HTR-8/SVneo (cell line): ENCODE measurements at regions not wholly inside any gene's neighbourhood (a gene's known extent, or its start where the extent isn't known, plus 50 kb on each side); places are given as distances from the start of the nearest gene placed in this dataset.
"Not testable (repeated sequence)": the region's sequence is repeated elsewhere in the genome, so short reads cannot be mapped to it uniquely, and the experiment has no call there.

ENCODE experiments used
- DNase-seq: peaks from one replicate; pipeline ENCODE4 v3.0.0; 2011; ENCODE audit warnings: low spot score, mixed read lengths; ENCODE audit not compliant: insufficient read length
- FAIRE-seq: peaks from 2 replicates; lab custom pipeline; 2011; peaks lifted over from hg19 to GRCh38; lab: Jason Lieb, UNC

DNA sequence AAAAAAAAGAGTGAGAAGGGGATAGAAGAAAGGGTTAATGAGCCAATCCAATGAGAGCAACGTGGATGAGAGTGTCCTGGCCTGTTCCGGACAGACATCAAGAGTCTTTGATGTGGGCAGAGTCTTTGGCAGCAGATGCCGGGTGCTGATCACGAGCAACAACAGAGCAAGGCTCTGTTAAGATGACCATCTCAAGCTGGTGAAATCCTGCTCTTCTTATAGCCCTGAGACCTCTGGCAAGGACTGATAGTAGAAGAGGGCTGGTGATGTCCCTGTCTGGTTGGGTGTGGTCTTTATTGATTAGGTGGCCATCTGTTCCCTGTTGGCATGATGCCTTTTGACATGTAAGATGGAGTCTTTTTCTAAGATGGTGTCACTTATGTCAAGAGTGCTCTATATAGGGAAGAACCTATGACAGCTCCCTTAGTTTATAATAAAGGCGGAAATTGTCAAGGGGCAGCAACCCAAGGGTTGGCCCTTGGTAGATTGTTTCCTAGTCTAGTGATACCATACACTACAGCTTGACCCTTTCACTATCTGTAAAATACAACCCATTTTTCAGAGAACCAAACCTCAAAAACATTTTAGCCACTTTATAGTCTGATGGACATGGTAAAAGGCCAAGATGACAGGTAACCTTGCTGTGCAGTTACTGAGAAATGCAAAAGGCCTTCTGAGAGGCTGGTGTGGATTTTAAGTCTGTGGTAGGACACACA, 313.3 kb downstream of the BCL2L11 start:
- DNase-seq, FAIRE-seq: not testable (repeated sequence)

DNA sequence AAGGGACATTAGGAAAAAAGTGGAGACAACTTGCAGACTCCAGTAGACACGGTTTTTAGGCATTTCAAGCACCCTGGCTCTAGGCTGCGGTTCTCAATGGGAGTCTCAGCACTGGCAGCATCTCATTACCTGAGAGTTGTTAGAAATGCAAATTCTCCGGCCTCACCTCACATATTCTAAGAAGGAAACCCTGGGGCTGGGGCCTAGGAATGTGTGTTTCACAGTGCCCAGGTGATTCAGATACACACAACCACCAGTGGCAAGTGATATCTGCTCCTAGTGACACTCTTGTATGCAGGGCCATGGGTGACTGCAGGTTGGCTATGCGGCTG, 313.9 kb downstream of the BCL2L11 start:
- not testable (repeated sequence) for FAIRE-seq, DNase-seq

DNA sequence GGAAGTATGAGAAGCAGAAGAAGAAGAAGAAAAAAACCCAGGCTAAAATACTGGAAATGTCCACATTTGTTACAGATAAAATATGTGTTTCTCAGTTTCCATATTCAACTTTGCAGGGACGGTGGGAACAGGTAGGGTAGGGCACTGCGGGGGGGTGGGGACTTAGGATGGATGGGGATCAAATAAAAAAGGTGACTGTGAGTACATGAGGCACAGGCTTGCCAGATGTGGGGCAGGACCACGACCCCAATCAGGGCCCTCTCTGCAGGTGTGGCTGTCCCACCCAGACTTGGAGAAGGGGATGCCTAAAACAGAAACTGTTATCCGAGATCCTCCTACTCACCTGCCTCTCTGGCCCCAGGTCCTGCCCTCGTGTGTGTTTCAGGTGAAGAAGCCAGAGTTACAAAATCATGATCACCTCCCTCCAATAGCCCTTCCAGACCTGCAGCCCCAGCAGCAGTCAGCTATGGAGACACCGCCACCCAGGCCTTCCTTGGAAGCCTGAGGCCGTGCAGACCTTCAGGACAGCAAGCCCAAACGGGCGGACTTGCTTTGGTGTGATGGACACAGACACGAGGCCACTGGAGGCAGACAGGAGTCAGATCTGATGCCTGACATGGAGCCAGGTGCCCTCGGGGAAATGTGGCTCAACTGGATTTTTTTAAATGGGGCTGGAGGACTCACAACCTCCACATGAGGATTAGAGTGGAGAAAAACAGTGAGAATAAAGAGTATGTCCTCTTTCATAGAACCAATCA, 315.0 kb downstream of the BCL2L11 start:
- not testable (repeated sequence) for FAIRE-seq, DNase-seq

DNA sequence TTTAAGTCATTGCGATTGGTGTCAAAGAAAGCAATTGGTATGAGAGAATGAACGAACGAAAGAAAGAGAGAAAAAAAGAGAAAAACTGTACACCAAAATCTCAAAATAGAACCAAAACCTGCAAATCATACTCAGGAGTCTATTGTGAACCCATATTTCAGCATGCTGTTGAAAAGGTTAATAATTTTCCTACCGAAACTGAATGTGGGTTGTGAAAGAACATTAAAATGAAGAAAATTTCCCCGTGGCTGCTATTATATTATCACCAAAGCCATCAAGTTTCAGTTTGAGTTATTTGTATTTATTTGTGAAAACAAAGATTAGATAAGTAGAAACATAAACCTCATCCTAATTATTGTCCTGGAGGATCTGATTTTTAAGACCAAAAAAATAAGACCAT, 315.7 kb downstream of the BCL2L11 start:
- not testable (repeated sequence) for FAIRE-seq, DNase-seq

DNA sequence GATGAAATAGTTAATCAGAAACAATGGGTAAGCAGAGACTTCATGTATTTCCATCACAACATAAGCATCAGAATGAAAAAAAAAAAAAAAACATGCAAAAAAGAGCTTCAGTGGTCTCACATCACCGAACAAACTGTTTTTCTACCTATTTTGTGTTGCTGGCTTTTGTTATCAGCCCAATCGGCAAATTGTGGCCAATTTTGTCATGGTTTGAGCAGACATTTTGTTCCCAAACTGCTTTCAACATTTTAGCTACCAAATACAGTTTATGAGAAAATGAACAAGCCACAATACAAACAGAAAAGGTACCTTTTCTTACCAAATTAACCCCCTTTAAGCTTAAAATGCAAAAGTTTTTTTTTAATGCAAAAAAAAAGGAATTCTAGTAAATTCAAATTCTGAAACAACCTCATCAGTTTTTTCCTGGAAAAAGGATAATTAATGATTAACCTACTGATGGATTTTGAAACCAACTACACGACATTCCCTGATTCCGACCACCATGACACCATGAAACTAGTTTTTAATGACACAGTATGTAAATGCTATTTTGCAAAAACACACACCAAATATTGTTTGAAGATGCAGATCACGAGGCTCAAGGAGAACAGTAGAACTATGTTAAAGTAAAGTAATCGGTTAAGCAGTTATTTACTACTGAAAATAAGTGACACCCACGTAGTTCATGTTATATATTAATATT, 316.7 kb downstream of the BCL2L11 start:
- not testable (repeated sequence) for DNase-seq, FAIRE-seq

DNA sequence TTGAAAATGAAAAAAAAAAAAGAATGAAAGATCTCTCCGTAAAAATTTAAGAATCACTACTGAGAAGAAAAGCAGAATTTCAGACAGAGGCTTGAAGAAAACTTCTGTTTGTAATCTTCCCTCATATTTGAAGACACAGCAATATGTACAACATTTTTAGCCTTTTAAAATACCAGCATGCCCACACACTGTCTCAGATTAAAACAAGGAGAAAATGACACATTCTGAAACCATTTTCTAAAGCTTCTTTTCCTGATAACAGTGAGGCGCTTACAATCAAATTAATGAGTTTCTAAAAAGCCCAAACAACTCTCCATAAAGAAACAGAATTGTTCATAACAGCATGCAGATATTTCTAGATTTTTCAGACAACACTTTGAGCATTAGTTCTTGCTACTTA, 317.4 kb downstream of the BCL2L11 start:
- not testable (repeated sequence) for FAIRE-seq, DNase-seq

DNA sequence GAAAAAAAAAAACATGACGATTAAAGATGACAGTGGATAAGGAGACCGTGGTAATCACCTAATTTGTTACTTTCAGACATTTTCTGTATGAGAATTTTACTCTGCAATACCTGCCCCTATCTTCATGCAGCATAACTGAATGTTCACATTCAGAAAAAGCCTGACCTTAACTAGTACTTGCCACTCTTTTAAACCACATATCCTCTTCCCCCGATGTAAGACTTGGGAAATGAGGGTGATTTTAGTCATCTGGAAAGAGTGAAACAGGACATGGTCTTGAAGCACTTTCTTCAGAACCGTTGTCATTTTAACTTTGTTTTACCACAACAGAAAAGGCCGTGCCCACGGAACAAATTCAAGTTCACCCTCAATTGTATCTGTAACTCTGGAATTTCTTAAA, 318.5 kb downstream of the BCL2L11 start:
- DNase-seq, FAIRE-seq: not testable (repeated sequence)

DNA sequence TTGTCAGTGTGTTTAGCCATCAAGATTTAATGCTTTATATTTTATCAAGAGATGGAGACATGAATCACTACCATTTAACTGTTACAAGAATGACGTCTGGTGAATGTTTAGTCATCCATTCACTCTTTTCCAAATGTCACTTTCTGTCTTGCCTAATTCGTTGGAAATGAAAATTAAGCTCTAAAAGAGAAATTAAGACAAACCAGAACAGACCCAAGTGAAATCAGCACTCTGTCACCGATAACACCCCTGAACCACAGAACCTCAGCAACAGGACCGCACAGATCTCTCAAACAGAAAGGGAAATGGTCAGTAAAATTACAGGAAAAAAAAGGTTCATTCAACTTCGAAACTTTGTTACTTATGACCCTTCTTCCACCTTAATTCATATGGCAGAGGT, 320.9 kb downstream of the BCL2L11 start:
- DNase-seq, FAIRE-seq: not testable (repeated sequence)

DNA sequence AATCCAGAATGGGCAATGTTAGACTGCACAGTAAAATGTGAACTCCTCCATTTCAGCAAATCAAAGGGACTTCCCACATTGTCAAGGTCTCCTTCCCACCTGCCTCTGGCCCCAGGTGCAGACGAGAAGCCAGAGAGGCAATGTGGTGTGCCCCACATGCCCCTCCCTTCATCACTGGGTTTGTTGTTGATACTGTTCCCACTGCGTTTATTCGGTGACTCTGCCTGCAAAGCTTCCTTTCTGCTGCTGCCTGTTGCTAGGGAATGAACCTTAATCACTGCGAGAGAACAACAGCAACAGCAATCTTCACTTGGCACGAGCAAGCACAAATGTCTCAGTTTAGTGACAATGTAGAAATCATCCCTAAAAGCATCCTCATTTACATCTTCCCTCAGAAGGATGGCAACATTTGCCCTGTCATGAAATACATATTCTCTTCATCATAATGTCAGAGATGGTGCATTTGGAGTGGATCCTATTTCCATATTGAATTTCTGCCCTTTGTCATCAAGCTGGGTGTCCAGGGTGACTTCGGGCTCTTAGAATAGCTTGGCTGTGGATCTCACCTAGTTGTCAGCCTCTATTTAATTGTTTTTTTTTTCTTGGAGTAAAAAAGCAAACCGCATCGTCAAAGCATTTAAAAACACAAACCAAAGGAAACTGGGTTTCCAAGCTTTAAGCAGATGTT, 322.2 kb downstream of the BCL2L11 start:
- DNase-seq, FAIRE-seq: not testable (repeated sequence)

DNA sequence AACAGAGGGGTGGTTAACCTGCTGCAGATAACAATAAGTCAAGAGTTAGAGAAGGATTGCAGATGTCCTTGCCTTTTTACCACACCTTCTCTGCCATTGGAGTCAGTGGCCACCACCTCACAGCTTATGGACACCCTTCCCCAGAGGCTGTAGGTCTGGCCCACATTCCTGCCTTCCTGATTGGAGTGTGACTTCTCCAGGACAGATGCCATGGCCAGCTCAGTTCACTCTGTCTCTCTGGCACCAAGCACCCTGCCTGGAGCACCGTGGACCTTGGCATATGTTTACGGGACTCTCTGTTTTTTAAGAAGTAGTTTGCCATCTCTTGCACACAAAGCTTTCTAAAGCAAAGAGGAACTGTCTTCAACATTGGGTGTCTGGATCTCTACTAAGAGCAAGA, 323.8 kb downstream of the BCL2L11 start:
- DNase-seq, result not testable (repeated sequence)

DNA sequence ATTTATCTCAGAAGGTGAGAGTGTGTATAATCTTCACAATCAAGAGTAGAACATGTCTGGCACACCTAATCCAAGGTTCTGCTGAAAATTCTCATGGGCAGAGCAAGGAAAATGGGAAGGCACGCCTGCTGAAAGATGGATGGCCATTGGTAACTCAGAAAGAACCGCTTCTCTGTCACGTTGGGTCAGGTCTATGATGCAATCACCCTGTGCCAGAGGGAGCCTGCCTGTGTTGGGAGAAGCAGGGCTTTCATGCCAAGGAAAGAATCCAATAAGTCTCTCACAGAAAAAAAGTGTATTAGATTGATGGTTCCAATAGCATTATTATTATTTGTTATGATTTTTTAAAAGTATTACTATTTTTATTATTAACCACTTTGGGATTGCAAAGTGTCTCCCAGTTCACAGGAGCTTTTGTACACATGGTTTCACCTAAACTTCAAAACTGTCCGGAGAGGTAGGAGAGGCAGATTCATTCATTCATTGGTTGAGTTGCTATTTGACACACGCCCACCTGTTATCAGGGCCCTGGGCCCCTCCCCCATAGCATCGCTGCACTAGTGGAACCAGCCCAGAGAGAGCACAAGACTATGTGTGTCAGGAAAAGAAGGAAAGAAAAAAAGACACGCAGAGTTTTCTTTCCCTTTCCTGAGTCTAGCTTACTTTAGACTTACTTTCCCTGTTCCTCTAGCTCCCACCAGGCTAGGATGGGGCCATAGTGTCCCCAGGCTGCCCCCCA, 324.6 kb downstream of the BCL2L11 start:
- FAIRE-seq, DNase-seq: not testable (repeated sequence)

More for the DNA sequence above, 323.8 kb downstream of the BCL2L11 start:
- FAIRE-seq, result not testable (repeated sequence)

DNA sequence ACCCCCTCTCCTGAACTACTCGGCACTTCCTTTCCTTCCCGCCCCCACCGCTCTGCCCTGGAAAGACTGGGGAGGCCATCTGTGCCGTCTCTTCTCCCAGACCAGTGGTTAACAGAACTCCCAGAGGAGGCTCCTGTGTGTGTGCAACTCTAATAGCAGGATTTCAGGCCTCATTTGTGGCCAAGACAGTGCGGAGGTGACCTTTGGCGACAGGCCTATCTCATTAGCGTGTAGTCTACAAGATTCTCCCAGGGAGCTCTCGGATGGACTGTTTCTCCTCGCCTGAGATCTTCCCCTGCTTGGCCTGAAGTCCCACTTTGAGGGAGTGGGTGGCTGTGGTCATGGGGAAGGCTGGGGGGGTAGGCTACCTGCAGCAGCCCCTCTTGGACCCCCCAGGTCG, 325.2 kb downstream of the BCL2L11 start:
- DNase-seq, FAIRE-seq: not testable (repeated sequence)

DNA sequence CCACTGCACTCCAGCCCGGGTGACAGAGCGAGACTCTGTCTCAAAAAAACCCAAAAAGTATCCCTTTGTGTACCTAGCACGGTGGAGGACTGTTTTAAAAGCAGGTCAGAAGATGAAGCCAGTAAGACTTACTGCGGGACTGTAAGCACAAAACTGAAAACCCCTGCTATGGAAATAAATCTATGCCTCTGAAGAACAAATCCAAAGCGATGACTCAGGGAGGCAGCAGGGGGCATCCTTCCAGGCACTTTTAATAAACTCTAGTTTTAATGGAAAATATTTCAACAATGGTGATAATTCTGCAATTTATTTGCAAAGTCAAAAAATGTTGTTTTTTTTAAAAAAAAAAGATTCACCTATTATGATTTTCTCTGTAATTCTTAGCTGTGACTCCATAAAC, 326.8 kb downstream of the BCL2L11 start:
- not testable (repeated sequence) for DNase-seq, FAIRE-seq

DNA sequence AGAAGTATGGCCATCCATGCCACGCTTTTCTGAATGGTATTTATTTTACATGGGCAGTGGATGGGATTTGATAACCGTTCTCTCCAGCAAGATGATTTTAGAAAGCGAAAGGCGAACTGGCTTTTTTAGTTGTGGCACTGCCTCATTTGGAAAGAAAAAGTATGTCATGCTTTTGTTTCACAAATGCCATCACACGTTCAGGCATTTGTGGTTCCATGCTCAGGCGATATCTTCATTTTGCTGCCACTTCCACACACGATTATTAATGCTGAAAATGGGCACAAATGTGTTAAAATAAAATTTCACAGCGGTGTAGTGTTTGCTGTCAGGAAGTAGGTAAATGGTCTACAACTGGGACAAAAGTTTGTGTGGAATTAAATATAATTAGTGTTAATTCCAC, 328.1 kb downstream of the BCL2L11 start:
- not testable (repeated sequence) for DNase-seq, FAIRE-seq

DNA sequence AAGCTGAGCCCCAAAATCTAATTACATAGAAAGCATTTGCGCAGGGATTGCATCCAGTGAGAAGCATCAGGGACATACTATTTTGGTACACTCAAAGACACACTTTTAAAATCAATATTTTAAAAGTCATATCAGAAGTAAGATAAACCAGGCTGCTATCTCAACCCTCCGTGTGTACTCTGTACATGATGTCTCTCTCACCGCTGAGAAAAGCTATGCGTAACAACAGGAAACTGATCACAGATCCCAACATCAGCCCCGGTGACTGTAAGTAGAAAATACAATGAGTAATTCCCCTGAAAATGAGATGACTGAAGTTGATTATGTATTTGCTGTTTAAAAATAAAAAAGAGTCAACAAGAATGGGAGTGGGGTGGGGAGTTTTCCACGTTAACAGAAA, 329.8 kb downstream of the BCL2L11 start:
- not testable (repeated sequence) for DNase-seq, FAIRE-seq

DNA sequence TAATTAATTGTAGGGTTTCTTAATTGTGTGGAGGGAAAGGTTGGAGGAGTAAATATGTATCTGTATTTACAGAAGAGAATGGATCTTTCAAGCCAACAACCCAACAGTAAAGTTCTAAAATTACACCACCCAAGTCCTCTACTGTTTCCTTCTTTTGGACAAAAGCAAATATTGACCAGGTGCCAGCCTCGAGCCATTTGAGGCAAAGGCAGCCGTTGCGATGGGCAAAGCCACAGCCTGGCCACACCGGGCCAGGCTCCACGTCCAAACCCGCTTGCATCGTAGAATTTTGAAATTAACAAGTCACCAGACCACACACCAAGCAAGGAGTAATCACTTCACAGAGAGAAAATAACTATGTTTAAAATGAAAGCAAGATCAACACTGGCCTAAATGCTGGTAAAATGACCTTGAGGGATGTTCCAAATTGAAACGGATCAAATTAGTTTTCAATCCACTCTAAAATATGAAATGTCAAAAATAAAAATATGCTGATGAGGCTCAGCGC, 331.0 kb downstream of the BCL2L11 start:
- DNase-seq, FAIRE-seq: not testable (repeated sequence)

DNA sequence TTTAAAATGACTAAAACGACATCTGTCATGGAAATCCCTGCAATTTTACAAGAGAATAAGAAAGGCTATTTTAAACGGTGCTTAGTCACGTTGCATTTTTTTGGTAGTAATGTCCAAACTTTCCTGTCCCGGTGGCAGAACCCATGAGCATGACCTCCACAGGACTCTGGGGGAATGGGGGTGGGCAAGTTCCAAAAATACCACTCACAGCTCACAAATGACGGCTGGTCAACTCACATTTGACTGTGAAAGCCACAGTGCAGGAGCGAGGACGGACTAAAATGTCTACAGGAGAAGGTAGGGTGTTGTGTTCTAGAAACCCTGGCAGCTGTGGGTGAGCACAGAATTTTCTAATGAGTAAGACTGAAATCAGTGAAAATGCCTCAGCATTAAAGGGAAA, 331.5 kb downstream of the BCL2L11 start:
- not testable (repeated sequence) for DNase-seq, FAIRE-seq

DNA sequence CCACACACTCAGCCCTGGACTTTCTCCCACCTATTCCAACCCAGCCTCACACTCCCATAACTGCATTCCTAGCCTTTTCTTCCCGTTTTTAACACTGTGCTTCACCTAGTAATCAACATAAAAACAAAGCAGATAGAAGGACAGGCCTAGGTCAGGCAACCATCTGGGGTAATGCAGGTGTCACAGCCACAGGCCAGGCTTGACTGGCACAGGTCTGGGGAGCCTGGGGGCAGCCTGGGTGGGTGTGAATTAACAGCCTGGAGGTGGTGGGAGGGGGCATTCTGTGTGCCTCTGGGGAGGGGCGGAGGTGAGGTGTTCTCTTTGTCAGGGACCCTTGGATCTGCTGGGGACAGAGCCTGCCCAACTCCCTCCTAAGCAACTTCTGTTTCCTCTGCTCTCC, 332.6 kb downstream of the BCL2L11 start:
- DNase-seq, FAIRE-seq: not testable (repeated sequence)

DNA sequence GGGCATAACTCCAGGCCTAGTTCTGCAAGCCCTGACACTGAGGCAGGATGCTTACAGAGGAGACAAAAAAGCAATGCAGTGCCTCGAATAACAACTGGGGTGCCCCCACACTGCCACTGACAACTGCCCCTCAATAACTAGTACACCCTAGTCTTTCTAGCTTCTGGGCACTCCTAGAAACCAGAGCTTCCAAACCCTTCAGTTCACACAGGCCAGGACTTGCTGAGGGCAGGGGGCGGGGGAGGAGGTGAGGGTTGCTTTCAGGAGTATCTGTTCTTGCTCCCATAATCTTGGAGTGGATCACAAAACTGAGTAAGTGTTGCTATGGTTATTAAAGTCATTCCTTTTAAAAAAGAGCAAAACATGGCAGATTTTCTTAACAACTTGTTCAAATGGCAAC, 333.1 kb downstream of the BCL2L11 start:
- FAIRE-seq, DNase-seq: not testable (repeated sequence)
